Chondrocyte (in vitro differentiated cells): ENCODE measurements at regions not wholly inside any gene's neighbourhood (a gene's known extent, or its start where the extent isn't known, plus 50 kb on each side); places are given as distances from the start of the nearest gene placed in this dataset.

ENCODE experiments used
- DNase-seq: peaks from one replicate; pipeline ENCODE4 v3.0.0; 2021; ENCODE audit warnings: mixed read lengths, low spot score
- H3K27ac Mint-ChIP-seq: one replicate; pipeline ENCODE4 v1.8.0; 2021; ENCODE audit warnings: mild to moderate bottlenecking, moderate library complexity, mixed read lengths; ENCODE audit not compliant: unreplicated experiment
- H3K27me3 Mint-ChIP-seq: 2 replicates; pipeline ENCODE4 v1.8.0; 2021; ENCODE audit warnings: low read depth, mixed read lengths
- H3K36me3 Mint-ChIP-seq: 2 replicates; pipeline ENCODE4 v1.8.0; 2021; ENCODE audit warnings: low read depth, mixed read lengths
- H3K4me1 Mint-ChIP-seq: 2 replicates; pipeline ENCODE4 v1.8.0; 2021; ENCODE audit warnings: low read depth, mild to moderate bottlenecking, mixed read lengths
- H3K4me3 Mint-ChIP-seq: one replicate; pipeline ENCODE4 v1.8.0; 2021; ENCODE audit warnings: mild to moderate bottlenecking, moderate library complexity, mixed read lengths; ENCODE audit not compliant: unreplicated experiment
- H3K9me3 Mint-ChIP-seq: 2 replicates; pipeline ENCODE4 v1.8.0; 2021; ENCODE audit warnings: low read depth, mixed read lengths
- TF ChIP-seq, protein P1 (sequence below): fragments of 200-600 bp; sonication (generic); IDR thresholded peaks from 2 replicates; pipeline ENCODE4 v1.5.0; 2021; ENCODE audit warnings: antibody characterized with exemption, mild to moderate bottlenecking, moderate library complexity

DNA sequence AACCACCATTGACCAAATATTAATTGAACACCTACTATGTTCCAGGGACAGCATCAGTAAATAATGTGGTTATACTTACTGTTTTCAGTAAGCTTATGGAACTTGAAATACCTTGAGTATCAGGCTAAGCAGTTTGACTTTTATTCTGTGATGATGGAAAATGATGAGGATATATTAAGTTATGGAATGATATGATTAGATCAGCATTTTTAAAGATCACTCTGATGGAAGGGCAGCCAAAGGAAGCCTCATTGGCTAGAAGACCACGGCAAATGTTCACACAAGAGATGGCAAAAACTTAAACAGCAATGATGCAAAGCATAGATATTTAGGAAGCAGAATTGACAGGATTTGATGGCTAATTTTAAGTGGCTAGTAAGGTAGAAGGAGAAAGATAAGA is 266.9 kb upstream of the DPP10 start:
- no peaks in the 10 kb centered on the region for H3K4me1 Mint-ChIP-seq
- H3K4me3 Mint-ChIP-seq = no peak overlapping the region
- peaks cover 5% of the 10 kb centered on the region for H3K9me3 Mint-ChIP-seq
- TF ChIP-seq, protein P1, sequence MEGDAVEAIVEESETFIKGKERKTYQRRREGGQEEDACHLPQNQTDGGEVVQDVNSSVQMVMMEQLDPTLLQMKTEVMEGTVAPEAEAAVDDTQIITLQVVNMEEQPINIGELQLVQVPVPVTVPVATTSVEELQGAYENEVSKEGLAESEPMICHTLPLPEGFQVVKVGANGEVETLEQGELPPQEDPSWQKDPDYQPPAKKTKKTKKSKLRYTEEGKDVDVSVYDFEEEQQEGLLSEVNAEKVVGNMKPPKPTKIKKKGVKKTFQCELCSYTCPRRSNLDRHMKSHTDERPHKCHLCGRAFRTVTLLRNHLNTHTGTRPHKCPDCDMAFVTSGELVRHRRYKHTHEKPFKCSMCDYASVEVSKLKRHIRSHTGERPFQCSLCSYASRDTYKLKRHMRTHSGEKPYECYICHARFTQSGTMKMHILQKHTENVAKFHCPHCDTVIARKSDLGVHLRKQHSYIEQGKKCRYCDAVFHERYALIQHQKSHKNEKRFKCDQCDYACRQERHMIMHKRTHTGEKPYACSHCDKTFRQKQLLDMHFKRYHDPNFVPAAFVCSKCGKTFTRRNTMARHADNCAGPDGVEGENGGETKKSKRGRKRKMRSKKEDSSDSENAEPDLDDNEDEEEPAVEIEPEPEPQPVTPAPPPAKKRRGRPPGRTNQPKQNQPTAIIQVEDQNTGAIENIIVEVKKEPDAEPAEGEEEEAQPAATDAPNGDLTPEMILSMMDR = no peak
- no peak for DNase-seq
- peaks cover 2% of the 10 kb centered on the region for H3K27me3 Mint-ChIP-seq
- H3K27ac Mint-ChIP-seq = no peak overlapping the region
- H3K36me3 Mint-ChIP-seq = no peaks in the 10 kb centered on the region

- Mint-ChIP-seq H3K4me3 (no peak overlapping the region), H3K27ac (no peak overlapping the region), H3K9me3 (peaks cover 5% of the 10 kb centered on the region), H3K36me3 (no peaks in the 10 kb centered on the region), H3K4me1 (no peaks in the 10 kb centered on the region), H3K27me3 (peaks cover 1% of the 10 kb centered on the region)
- DNase-seq = no peak
- TF ChIP-seq, protein P1 = no peak
Measured at GRCh38 chr2:114185501-114185900, 256.9 kb upstream of the DPP10 start.

GRCh38 chr2:114192362-114192761 is 250.1 kb upstream of the DPP10 start:
- H3K36me3 Mint-ChIP-seq = no peaks in the 10 kb centered on the region
- H3K4me3 Mint-ChIP-seq = no peak overlapping the region
- TF ChIP-seq, protein P1 = no peak
- H3K4me1 Mint-ChIP-seq = no peaks in the 10 kb centered on the region
- H3K27me3 Mint-ChIP-seq = no peaks in the 10 kb centered on the region
- H3K9me3 Mint-ChIP-seq = no peaks in the 10 kb centered on the region
- no peak overlapping the region for H3K27ac Mint-ChIP-seq
- DNase-seq = no peak

DNA sequence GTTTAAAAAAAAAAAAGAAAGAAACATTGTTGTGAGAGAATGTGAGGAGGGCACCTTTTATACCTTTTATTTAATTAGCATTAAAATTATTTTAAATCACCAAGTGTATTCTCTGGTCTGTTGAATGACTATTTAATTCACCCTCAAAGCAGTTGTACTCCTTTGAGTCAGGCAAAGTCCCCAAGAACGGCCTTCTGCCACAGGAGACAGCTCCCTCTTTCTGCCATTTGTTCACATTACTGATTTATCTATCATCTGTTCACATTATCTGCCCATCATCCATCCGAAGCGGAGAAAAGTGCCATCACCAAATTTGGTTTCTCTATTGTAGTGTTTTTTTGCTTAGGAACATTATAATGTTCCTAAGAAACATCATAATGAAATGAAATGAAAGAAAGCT is 240.7 kb upstream of the DPP10 start:
- no peak overlapping the region for H3K4me3 Mint-ChIP-seq
- no peaks in the 10 kb centered on the region for H3K36me3 Mint-ChIP-seq
- no peak for DNase-seq
- no peaks in the 10 kb centered on the region for H3K4me1 Mint-ChIP-seq
- TF ChIP-seq, protein P1 = peak; percentile 24
- H3K9me3 Mint-ChIP-seq = no peaks in the 10 kb centered on the region
- no peak overlapping the region for H3K27ac Mint-ChIP-seq
- H3K27me3 Mint-ChIP-seq = no peaks in the 10 kb centered on the region

DNA sequence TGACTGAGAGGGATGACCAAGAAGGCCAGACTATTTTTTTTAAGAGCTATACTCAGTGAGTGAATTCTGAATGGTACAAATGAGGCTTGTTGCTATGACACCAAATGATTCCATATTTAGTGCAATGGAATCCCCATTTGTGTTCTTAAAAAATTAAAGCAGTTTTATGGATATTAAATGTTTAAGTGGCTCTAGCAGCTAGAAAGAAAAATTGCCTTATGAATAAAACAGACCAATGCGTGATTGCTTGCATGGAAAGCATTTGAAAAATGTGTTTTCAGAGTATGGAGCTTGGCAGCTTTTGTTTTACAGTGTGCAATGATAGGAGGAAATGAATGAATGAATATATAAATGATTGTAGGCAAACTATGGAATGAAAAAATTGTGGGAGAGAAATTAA is 238.8 kb upstream of the DPP10 start:
- H3K27ac Mint-ChIP-seq = no peak overlapping the region
- H3K27me3 Mint-ChIP-seq = no peaks in the 10 kb centered on the region
- no peaks in the 10 kb centered on the region for H3K4me1 Mint-ChIP-seq
- no peaks in the 10 kb centered on the region for H3K36me3 Mint-ChIP-seq
- no peak for DNase-seq
- H3K4me3 Mint-ChIP-seq = no peak overlapping the region
- no peaks in the 10 kb centered on the region for H3K9me3 Mint-ChIP-seq
- TF ChIP-seq, protein P1 = no peak
